WI38 (cell line): ENCODE measurements at regions not wholly inside any gene's neighbourhood (a gene's known extent, or its start where the extent isn't known, plus 50 kb on each side); places are given as distances from the start of the nearest gene placed in this dataset.

Source experiments
- H3K4me3 ChIP-seq: 2 replicates; pipeline ENCODE4 v1.5.1; 2011; ENCODE audit warnings: low read depth, mild to moderate bottlenecking, control low read depth, low read length
- TF ChIP-seq, protein P1 (sequence below): IDR thresholded peaks from 2 replicates; pipeline ENCODE4 v1.5.1; 2012; ENCODE audit warnings: low read depth, mild to moderate bottlenecking, control low read depth, low read length

DNA sequence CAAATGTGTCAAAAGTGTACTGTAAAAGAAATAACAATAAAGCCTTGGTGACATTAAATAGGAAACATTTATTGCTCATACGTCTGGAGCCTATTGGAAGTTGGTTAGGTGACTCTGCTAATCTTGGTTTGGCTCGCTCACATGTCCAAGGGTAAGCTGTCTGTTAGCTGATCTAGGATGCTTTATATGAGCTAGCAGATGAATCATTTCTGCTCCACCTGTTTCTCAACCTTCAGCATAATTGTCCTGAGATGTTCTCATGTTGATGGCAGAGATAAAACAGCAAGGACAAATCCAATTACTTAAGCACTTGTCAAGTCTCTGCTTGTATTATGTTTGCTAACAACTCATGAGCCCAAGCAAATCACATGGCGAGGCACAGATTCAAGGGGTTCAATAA lies 56.0 kb upstream of the CD53 start:
- H3K4me3 ChIP-seq = no peak overlapping the region
- TF ChIP-seq, protein P1, sequence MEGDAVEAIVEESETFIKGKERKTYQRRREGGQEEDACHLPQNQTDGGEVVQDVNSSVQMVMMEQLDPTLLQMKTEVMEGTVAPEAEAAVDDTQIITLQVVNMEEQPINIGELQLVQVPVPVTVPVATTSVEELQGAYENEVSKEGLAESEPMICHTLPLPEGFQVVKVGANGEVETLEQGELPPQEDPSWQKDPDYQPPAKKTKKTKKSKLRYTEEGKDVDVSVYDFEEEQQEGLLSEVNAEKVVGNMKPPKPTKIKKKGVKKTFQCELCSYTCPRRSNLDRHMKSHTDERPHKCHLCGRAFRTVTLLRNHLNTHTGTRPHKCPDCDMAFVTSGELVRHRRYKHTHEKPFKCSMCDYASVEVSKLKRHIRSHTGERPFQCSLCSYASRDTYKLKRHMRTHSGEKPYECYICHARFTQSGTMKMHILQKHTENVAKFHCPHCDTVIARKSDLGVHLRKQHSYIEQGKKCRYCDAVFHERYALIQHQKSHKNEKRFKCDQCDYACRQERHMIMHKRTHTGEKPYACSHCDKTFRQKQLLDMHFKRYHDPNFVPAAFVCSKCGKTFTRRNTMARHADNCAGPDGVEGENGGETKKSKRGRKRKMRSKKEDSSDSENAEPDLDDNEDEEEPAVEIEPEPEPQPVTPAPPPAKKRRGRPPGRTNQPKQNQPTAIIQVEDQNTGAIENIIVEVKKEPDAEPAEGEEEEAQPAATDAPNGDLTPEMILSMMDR = no peak

DNA sequence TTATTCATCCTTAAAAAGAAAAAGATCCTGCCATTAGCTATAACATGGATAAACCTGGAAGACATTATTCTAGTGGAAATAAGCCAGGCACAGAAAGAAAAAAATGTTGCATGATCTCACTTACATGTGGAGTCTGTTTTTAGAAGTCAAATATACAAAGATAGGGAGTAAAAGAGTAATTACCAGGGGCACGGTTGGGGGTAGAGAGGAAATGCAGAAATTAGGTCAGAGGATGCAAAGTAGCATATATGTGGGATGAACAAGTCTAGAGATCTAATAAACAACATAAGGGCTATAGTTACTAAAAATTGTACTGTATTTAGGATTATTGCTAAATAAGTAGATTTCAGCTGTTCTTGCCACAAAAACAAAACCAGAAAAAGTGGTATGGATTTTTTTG lies 61.4 kb upstream of the CD53 start:
- H3K4me3 ChIP-seq = no peak overlapping the region
- TF ChIP-seq, protein P1 = no peak

DNA sequence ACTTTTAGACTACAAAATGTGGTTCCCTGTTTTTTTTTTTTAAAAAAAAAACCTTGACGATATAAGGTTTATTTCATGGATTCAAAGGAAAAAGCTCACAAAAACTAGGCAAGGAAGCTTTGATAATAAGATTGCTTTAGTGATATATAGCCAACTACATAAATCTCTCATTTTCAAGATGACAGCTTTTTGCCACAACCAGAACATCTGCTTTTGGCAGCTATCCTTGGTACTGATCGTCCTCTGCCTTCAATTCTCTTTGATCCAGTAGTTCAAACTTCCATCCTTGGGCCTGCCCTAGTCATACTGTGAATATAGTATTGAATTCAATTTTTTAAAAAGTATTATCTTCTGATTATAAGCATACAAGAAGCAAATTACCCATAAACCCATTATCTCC lies 72.9 kb upstream of the CD53 start:
- TF ChIP-seq, protein P1 = no peak
- no peak overlapping the region for H3K4me3 ChIP-seq

DNA sequence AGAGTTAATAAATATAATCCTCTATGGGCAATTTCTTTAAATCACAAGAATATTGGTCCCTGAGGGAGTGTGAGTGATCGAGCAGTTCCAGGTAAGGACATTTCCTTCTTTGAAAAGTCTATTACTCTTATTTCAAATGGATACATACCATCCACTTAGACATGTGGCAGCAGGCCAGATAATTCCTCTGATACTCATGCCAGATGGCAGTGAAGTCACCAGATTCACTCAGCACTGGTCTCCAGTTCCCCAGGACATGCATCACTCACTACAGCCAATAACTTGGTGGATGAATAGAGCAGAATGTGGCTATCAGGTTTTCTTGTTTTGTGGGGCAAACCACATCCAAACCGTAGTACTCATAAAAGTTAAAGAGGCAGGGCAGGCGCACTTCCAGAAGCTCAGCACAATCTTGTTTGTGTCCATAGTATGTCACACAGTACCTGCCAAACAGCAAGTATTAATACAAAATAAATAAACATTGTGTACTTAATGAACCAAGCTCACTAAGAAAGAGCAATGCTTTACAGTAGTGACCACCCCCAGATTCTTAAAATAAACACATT lies 74.2 kb upstream of the CD53 start:
- no peak overlapping the region for H3K4me3 ChIP-seq
- TF ChIP-seq, protein P1 = no peak

DNA sequence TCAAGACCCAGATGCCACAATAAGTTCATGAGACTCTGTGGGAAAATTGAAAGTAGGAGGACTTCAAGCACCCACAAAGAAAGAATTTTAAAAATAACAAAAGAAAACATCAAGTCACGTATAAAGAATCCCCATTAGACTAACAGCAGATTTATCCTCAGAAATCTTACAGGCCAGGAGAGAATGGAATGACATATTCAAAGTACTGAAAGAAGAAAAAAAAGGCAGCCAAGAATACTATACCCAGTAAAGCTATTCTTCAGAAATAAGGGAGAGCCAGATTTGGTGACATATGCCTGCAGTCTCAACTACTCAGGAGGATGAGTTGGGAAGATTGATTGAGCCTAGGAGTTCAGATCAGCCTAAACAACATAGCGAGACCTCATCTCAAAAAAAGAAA lies 84.3 kb upstream of the CD53 start:
- no peak overlapping the region for H3K4me3 ChIP-seq
- TF ChIP-seq, protein P1 = no peak

DNA sequence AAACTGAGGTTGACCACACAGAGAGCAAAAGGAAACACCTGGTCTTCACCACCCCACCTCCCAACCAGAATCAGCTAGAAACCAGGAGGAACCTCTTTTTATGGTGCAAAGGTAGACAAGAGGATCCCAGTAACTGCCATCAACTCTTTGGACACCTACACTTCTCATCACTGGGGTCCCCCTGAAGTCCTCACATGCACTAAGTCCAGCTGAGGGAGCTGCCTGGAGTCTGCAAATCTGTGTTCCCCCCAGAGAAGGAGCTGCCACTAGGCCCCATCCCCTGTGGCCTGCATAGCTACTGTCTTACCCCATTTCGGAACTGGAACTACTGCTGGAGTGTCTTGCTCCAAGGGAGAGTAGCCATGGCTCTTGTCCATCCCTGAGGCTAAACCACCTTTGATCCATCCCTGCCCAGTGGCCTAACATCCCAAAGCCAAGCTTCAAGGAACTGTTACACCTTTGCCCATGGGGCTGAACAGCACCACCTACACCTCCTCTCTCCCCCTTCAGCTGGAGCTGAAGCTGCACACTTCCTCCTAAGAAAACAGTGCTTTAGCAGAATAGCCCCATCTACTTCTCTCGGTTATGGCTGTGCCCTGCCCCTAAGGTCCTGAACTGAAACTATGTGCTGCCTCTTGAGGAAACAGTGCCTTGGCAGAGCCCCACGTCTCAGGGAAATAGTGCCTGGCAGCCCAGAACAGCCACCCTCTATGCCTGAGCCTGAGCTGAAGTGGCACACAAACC lies 85.4 kb upstream of the CD53 start:
- TF ChIP-seq, protein P1 = no peak
- H3K4me3 ChIP-seq = no peak overlapping the region

DNA sequence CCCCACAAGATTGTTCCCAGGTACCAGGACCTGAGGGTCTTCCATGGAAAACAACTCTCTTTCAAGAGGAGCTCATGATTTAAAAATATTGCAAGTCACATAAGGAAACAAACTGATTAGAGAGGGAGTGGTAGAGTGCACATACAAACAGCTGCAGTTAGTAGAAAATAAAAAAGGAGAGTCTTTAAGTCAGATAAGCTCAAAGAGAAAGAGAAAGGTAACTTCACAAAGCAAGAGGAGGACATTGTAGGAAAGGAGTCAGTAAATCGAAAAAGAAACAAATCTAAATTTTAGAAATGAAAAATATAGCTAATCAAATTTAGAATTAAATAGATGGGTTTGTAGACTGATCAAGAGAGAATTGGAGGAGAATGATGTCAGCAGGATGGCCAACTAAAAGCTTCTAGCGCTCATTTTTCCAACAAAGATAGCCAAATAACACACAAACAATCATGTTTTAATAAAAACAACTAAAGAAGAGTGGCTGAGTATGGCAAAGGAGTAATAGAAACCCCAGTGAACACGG lies 86.1 kb upstream of the CD53 start:
- no peak overlapping the region for H3K4me3 ChIP-seq
- TF ChIP-seq, protein P1 = no peak
